GM12874 (cell line): ENCODE measurements at regions not wholly inside any gene's neighbourhood (a gene's known extent, or its start where the extent isn't known, plus 50 kb on each side); places are given as distances from the start of the nearest gene placed in this dataset.

ENCODE experiments used
- CTCF ChIP-seq: IDR thresholded peaks from 2 replicates; pipeline ENCODE4 v1.5.1; 2011; ENCODE audit warnings: low read depth, mild to moderate bottlenecking, control low read depth, low read length, moderate library complexity; ENCODE audit not compliant: insufficient read depth

DNA sequence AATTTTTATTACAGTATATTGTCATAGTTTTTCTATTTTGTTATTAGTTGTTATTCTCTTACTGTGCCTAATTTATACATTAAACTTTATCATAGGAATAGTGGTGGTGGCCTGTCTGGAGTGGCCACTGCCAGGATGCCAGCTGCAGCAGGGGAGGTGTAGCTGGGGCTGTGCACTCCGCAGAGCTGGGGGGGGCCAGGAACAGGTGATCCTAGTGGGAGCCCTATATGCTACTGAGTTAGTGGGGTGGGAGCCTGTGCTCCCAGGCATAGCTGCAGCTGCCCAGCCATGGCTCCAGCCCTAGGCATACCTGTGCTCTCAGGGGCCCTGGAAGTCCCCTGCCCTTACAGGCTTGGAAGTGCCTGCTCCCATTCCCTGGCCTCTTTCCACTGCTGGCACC, 638.1 kb upstream of the KCNMB2 start:
- TF ChIP-seq CTCF, result no peak

DNA sequence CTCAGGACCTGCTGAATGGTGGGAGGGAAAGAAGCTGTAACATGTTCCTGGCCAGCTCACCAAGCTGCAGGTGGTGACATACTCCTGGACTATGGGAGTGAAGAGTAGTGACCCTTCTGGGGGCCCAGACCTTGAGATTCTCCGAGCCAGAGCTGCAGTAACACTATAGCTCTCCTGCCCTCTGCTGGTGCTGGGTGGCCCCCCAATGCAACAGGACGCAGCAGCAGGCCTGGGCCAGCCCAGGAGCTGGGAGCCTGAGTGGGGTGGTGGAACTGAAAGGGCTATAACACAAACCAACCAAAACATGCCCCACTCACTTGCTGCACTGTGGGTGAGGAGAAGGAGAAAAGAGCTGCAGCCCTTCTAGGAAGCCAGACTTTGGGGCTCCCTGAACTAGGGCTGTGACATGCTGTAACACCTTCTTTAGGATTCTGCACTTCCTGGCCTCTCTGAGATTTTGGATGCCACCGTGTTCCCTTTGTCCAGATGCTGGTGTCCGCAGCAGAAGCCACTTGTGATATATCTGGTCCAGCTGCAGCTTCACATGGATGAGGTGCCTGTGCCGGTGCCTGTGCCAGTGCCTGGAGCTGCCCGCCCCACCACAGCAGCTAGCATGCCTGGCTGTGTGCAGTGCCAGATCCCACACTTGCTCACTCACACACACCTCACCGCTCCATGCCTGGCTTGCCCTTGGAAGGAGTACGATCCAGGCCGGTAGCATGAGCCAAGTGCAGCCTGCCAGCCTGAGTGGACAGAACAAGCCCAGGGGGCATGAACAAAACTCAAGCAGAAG, 636.8 kb upstream of the KCNMB2 start:
- TF ChIP-seq CTCF, result 0 out of 2 replicates have a peak, but pooled peaks have one; percentile 12

- TF ChIP-seq CTCF, result no peak
Measured at GRCh38 chr3:177902876-177903275, 633.4 kb upstream of the KCNMB2 start.

DNA sequence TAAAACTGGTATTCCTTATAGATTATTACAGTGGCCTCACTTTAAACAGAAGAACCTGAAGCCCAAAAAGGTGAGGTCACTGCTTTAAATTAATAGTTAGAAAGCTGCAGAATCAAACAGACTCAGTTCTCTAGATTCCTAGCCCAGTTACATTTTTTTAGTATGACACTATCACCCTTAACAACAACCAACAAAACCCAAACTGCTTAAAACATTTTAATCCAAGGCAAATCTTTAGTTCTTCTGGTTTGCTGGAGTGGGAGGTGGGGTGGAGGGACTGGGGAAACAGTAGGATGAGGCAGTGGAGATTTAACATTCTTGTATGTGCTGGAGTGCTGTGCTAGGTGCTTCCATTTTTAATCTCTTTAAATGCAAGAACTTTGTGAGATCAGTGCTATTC, 631.6 kb upstream of the KCNMB2 start:
- no peak for TF ChIP-seq CTCF

DNA sequence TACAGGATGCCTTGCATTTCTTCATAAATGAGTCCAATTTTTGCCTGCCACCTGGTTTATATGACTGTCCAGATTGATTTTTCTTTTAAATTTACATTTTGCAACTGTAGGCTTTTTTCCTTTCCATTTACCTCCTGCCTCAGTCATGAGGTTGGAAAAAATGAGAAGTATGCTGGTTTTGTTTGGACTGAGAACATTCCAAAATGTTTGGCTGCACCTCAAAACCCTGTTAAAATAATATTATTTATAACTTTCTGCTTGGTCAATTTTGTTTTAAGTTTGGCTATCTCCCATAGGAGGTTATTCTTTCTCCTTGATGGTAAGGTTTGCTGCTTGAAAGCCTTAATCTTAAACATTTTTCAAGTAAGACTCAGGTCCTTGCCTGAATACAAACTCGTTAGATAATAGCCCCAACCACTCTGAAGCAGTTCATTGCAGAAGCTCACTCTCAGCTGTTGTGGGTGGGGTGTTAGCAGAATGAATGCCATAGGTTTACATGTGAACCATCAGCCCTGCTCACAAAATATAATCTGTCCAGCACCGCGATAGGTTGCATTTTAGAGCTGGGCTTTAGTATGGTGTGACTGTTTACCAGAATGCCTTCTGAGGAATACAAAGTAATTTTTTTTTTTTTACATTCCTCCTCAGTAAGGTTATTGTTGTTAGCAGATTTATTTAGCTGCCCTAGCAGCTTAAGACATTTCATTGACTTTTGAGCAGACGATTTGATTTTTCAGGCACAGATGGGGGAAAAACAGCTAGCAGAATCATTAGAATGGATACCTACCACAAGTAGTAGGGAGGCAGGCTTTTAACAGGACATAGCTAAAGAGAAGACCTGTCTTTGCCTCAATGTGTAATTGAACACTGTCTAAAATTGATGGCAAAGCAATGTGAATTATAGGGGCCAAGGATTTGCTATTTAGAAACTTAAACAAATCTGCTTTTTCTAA, 630.8 kb upstream of the KCNMB2 start:
- no peak for TF ChIP-seq CTCF

GRCh38 chr3:177906126-177906511, 630.1 kb upstream of the KCNMB2 start:
- TF ChIP-seq CTCF, result no peak

DNA sequence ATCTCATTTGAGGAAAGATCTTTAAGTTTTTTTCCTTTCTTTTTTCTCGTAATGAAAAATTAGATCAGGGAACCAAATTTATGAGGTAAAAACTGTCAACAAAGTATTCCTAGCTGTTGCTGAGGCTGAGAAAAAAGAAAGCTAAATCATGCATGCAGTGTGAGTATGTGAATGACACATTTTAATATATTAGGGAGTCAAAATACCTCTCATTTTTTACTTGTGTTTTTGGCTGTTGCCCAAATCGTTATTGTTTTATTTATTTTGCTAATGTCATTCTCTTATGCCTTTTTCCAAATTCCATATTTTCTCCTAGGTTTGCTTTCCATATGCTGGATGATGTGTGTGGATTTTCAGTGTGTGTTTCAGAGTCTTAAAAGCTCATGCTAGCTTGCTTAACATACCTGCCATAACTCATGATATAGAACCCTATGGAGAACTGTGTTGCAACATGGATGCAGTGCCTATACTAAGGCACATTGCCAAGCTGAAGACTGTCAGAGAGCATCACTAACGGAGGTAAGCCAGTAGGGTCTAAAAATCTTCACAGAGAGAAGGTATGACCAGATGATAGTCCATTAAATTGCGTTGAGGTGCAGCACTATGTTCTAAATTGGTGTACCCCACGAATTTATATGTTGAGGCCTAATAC, 629.5 kb upstream of the KCNMB2 start:
- TF ChIP-seq CTCF, result no peak
